ENCODE measurements at regions not wholly inside any gene's neighbourhood (a gene's known extent, or its start where the extent isn't known, plus 50 kb on each side); places are given as distances from the start of the nearest gene placed in this dataset.

DNA sequence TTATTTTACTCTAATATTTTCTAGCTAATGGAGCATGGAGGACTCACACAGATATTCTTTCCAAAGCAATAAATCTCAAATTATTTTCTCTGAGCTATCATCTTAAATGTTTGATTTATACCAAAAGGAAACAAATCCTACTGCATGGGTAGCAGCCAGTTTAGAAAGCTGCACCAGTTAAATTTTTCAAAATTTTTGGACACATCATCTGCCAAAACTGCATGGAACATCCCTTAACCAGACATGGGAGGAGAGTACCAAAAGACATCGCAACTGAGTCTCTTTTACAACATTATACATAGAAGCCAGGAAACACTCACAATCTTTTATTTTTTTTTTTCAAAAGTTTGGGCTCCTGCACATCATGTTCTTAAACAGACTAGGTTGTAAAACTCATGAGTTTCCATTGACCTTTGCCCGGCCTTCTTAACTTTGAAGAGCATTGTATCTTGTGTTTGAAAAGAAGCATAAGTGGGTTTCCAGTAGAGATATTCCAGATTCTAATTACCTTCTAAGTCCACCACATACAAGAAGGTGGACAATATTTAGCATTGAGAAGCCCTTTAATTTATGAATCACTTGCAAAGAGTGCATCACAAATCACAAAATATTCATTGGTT is 87.7 kb upstream of the HMGCLL1 start:
- no peak for TF ChIP-seq CTCF (conservative IDR thresholded peaks at IDR 0.05; ENCODE audit: low read depth)

GRCh38 chr6:55666037-55666436 is 87.0 kb upstream of the HMGCLL1 start:
- ChIA-PET POLR2A (ENCODE audit: low non-redundant PET) (no interaction called here), CTCF (no interaction called here)
- no peak for TF ChIP-seq CTCF (conservative IDR thresholded peaks at IDR 0.05; ENCODE audit: low read depth)
- no peak for DNase-seq (ENCODE audit: low spot score)
- H3K27ac ChIP-seq: no peak overlapping the region

More for the DNA sequence above, 87.7 kb upstream of the HMGCLL1 start:
- no peak overlapping the region for H3K27ac ChIP-seq
- ChIA-PET POLR2A (ENCODE audit: low non-redundant PET) (no interaction called here), CTCF (no interaction called here)
- DNase-seq (ENCODE audit: low spot score): no peak

DNA sequence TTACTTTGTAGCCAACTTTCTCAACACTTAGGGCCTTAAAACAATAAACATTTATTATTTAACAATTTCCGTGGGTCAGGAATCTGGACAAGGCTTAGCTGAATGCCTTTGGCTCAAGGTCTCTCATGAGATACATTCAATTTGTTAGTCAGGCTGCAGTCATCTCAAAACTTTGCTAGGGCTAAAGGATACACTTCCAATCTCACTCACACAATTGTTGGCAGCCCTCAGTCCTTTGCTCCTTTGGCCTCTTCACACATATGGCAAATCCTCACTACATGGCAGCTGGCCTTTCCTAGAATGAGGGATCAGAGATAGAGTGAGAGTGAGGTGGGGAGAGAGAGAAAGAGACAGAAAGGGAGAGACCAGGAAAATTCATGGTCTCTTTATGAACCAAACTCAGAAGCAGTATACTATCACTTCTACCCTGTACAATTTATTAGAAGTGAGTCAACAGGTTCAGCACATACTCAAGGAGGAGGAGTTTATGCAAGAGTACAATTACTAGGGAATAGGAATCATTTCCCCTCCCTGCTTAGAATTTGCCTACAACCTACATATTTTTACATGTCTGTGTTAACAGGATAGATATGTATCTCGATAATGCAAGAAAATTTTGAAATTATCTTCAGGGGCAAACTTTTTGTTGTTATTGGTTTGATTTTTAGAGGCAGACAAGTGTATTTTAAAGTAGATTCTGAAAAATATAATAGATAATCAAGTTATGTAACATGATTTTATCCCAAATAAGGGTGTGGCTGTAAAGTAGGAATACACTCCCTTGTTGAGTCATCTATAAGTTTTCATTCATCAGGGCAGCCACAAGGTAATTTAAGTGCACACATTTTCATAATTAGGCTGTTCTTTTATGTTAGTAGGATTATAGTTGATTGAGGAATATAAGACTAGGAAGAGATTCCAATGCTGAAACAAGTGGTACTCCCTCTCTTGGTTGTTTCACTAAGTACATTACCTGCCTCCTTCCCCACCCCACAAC is 85.9 kb upstream of the HMGCLL1 start:
- POLR2A ChIA-PET (ENCODE audit: low non-redundant PET): no interaction called here
- no peak for TF ChIP-seq CTCF (conservative IDR thresholded peaks at IDR 0.05; ENCODE audit: low read depth)
- H3K27ac ChIP-seq: no peak overlapping the region
- CTCF ChIA-PET: no interaction called here
- peak; percentile 20 for DNase-seq (ENCODE audit: low spot score)

DNA sequence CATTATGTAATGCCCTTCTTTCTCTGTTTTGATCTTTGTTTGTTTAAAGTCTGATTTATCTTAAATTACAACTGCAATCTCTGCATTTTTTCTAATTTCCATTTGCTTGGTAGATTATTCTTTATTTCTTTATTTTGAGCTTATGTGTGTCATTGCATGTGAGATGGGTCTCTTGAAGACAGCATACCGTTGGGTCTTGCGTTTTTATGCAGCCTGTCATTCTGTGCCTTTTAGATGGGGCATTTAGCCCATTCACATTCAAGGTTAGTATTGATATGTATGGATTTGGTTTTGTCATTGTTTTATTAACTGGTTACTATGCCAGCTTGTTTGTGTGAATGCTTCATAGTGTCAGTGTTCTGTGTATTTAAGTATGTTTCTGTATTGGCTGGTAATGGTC is 84.9 kb upstream of the HMGCLL1 start:
- DNase-seq (ENCODE audit: low spot score): no peak
- ChIA-PET CTCF (interaction anchor here (0.6 kb wide), 1 partner anchor 14 kb away, joined by 6 read pairs; no protein-coding TSS in a partner anchor), POLR2A (ENCODE audit: low non-redundant PET) (no interaction called here)
- no peak for TF ChIP-seq CTCF (conservative IDR thresholded peaks at IDR 0.05; ENCODE audit: low read depth)
- no peak overlapping the region for H3K27ac ChIP-seq

DNA sequence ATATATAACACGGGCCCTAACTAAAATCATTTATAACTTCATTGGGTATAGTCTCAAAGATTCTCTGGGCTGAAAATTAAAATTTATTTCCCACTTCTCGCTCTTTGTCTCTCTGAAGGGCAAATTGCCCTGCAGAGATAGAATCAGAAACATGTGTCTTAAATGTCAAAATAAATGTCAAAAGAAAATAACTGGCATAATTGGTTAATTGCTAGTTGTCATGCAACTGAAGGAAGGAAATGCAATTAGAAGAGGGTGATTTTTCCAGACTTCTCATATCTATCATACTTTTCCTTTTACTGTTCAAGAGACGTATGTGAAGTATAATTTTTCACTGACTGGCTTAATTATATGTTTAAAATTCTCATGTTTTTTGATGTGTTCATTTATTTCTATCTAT is 80.3 kb upstream of the HMGCLL1 start:
- no peak overlapping the region for H3K27ac ChIP-seq
- POLR2A ChIA-PET (ENCODE audit: low non-redundant PET): no interaction called here
- no peak for TF ChIP-seq CTCF (conservative IDR thresholded peaks at IDR 0.05; ENCODE audit: low read depth)
- no peak for DNase-seq (ENCODE audit: low spot score)
- CTCF ChIA-PET: no interaction called here

GRCh38 chr6:55654445-55654844 is 75.5 kb upstream of the HMGCLL1 start:
- no peak overlapping the region for H3K27ac ChIP-seq
- POLR2A ChIA-PET (ENCODE audit: low non-redundant PET): no interaction called here
- no peak for TF ChIP-seq CTCF (conservative IDR thresholded peaks at IDR 0.05; ENCODE audit: low read depth)
- DNase-seq (ENCODE audit: low spot score): no peak
- CTCF ChIA-PET: no interaction called here

All from RWPE1 (cell line).